Astrocyte (in vitro differentiated cells and primary cell): ENCODE measurements at regions not wholly inside any gene's neighbourhood (a gene's known extent, or its start where the extent isn't known, plus 50 kb on each side); places are given as distances from the start of the nearest gene placed in this dataset.

Experiments
- CTCF ChIP-seq: IDR thresholded peaks from 2 replicates; pipeline ENCODE4 v1.5.1; 2011; ENCODE audit warnings: low read depth, mild to moderate bottlenecking, inconsistent platforms, low read length, moderate library complexity; ENCODE audit not compliant: insufficient read depth
- EZH2 ChIP-seq: IDR thresholded peaks from 2 replicates; pipeline ENCODE4 v1.6.1; 2012; ENCODE audit warnings: mild to moderate bottlenecking, low read length, inconsistent platforms; ENCODE audit not compliant: insufficient read depth

GRCh38 chr16:80253741-80254140 lies 287.1 kb upstream of the DYNLRB2 start:
- no peak for TF ChIP-seq CTCF
- TF ChIP-seq EZH2: no peak
